PC-9 (cell line): ENCODE measurements at regions not wholly inside any gene's neighbourhood (a gene's known extent, or its start where the extent isn't known, plus 50 kb on each side); places are given as distances from the start of the nearest gene placed in this dataset.

ENCODE experiments used
- EZH2 ChIP-seq: fragments of 200-600 bp; sonication (generic); IDR thresholded peaks from 2 replicates; pipeline ENCODE4 v1.8.0; 2017; ENCODE audit warnings: antibody characterized with exemption, low read depth
- TF ChIP-seq, protein P1 (sequence below): fragments of 200-600 bp; sonication (generic); conservative IDR thresholded peaks from 2 replicates; pipeline ENCODE4 v1.6.1; 2017; ENCODE audit warnings: mixed run types, antibody characterized with exemption, mild to moderate bottlenecking, moderate library complexity

DNA sequence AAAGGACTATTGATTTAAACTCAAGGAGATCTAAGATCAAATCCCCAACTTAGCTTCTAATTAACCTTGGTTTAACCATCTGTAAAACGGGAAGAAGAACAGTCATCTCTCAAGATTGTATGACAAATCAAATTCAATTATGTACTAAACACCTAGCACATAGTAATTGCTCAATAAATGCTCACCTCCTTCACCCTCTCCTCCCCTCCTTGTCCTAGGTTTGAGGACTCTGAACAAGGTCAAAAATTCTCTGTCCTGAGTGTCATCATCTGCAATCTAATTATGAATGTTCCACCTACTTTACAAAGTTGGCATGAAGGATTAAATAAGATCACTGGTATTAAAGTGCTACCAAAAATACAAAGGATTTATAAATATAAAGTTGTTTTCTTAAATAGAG, 320.1 kb upstream of the PPARGC1A start:
- TF ChIP-seq, protein P1, sequence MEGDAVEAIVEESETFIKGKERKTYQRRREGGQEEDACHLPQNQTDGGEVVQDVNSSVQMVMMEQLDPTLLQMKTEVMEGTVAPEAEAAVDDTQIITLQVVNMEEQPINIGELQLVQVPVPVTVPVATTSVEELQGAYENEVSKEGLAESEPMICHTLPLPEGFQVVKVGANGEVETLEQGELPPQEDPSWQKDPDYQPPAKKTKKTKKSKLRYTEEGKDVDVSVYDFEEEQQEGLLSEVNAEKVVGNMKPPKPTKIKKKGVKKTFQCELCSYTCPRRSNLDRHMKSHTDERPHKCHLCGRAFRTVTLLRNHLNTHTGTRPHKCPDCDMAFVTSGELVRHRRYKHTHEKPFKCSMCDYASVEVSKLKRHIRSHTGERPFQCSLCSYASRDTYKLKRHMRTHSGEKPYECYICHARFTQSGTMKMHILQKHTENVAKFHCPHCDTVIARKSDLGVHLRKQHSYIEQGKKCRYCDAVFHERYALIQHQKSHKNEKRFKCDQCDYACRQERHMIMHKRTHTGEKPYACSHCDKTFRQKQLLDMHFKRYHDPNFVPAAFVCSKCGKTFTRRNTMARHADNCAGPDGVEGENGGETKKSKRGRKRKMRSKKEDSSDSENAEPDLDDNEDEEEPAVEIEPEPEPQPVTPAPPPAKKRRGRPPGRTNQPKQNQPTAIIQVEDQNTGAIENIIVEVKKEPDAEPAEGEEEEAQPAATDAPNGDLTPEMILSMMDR, result no peak
- no peak for TF ChIP-seq EZH2
